CD4-positive, alpha-beta memory T cell (primary cell): ENCODE measurements at regions not wholly inside any gene's neighbourhood (a gene's known extent, or its start where the extent isn't known, plus 50 kb on each side); places are given as distances from the start of the nearest gene placed in this dataset.

Experiments used
- CTCF ChIA-PET: fragments of 350-600 bp; sonication (Branson Sonifier 250); formaldehyde crosslinking; loops from one replicate; lab custom pipeline; 2021; ENCODE audit warnings: inconsistent platforms; ENCODE audit not compliant: partially characterized antibody; lab: Charles Lee
- POLR2A ChIA-PET: fragments of 350-600 bp; sonication (Branson Sonifier 250); formaldehyde crosslinking; loops from one replicate; lab custom pipeline; 2021; ENCODE audit not compliant: partially characterized antibody; lab: Charles Lee
- DNase-seq, 5 donors: peaks; one replicate each; pipeline versions ENCODE4 v3.0.0 to v3.0.0-alpha.2; 2020 to 2022; ENCODE audit warnings: mixed read lengths in 1 of 5
- H3K27ac ChIP-seq: one replicate; pipeline ENCODE4 v1.7.0; 2013; ENCODE audit warnings: low read depth, low read length
- H3K27me3 ChIP-seq: 2 replicates; pipeline ENCODE4 v1.7.0; 2013; ENCODE audit warnings: mild to moderate bottlenecking, low read length, moderate library complexity; ENCODE audit not compliant: insufficient read depth
- H3K36me3 ChIP-seq: 2 replicates; pipeline ENCODE4 v1.7.0; 2013; ENCODE audit warnings: mild to moderate bottlenecking, low read length, moderate library complexity; ENCODE audit not compliant: insufficient read depth
- H3K4me1 ChIP-seq: 2 replicates; pipeline ENCODE4 v1.7.0; 2013; ENCODE audit warnings: mild to moderate bottlenecking, low read length, moderate library complexity; ENCODE audit not compliant: insufficient read depth
- H3K4me3 ChIP-seq, 2 donors: one replicate each; pipeline ENCODE4 v1.7.0; 2013; ENCODE audit warnings: low read length in 2 of 2, mild to moderate bottlenecking in 1 of 2
- H3K9me3 ChIP-seq, 2 donors: one replicate each; pipeline ENCODE4 v1.7.0; 2013; ENCODE audit warnings: low read length in 2 of 2, control low read depth in 1 of 2; ENCODE audit not compliant: control insufficient read depth in 1 of 2
- H3K27ac Mint-ChIP-seq, 7 donors: one replicate each; pipeline ENCODE4 v1.8.0; 2020 to 2021; ENCODE audit warnings: mixed read lengths in 7 of 7, mild to moderate bottlenecking in 6 of 7, inconsistent platforms in 3 of 7, moderate library complexity in 3 of 7
- H3K27me3 Mint-ChIP-seq, 2 donors: one replicate each; pipeline ENCODE4 v1.8.0; 2020 to 2021; ENCODE audit warnings: mixed read lengths in 2 of 2
- H3K36me3 Mint-ChIP-seq, 2 donors: one replicate each; pipeline ENCODE4 v1.8.0; 2020 to 2021; ENCODE audit warnings: mixed read lengths in 2 of 2, inconsistent platforms in 1 of 2, mild to moderate bottlenecking in 1 of 2
- H3K4me1 Mint-ChIP-seq, 4 donors: one replicate each; pipeline ENCODE4 v1.8.0; 2020 to 2021; ENCODE audit warnings: mixed read lengths in 4 of 4, mild to moderate bottlenecking in 1 of 4
- H3K4me3 Mint-ChIP-seq, 8 donors: one replicate each; pipeline ENCODE4 v1.8.0; 2020 to 2021; ENCODE audit warnings: mixed read lengths in 8 of 8, mild to moderate bottlenecking in 7 of 8, moderate library complexity in 6 of 8, inconsistent platforms in 3 of 8
- H3K9me3 Mint-ChIP-seq, 8 donors: one replicate each; pipeline ENCODE4 v1.8.0; 2020 to 2021; ENCODE audit warnings: mixed read lengths in 8 of 8, mild to moderate bottlenecking in 5 of 8, inconsistent platforms in 3 of 8, moderate library complexity in 1 of 8
- intact Hi-C: fragments of 100-400 bp; cut with micrococcal nuclease; formaldehyde crosslinking; loops from one replicate; pipeline ENCODE4 v1.15.1; 2023

- Histone ChIP-seq H3K9me3 (no peaks in the 10 kb centered on the region), H3K27ac (no peak overlapping the region), H3K36me3 (no peaks in the 10 kb centered on the region), H3K4me1 (peaks cover 20% of the 10 kb centered on the region), H3K4me3 (no peak overlapping the region), H3K27me3 (no peaks in the 10 kb centered on the region)
- Mint-ChIP-seq H3K27ac (peak overlapping the region in 1 of 7 donors; percentile 8), H3K4me3 (peak overlapping the region in 2 of 8 donors; percentile 6 to 17), H3K36me3 (peaks cover 0 to 3% of the 10 kb centered on the region in 2 donors), H3K9me3 (peaks cover 0 to 2% (median 0%) of the 10 kb centered on the region in 8 donors), H3K27me3 (no peaks in the 10 kb centered on the region), H3K4me1 (peaks cover 21 to 31% (median 29%) of the 10 kb centered on the region in 4 donors)
- ChIA-PET CTCF (no interaction called here), POLR2A (no interaction called here)
- DNase-seq, result no peak
- intact Hi-C loops, result no loop called here
Measured at GRCh38 chr3:177942911-177943310, 593.3 kb upstream of the KCNMB2 start.

GRCh38 chr3:177944228-177944661, 592.0 kb upstream of the KCNMB2 start:
- H3K36me3 ChIP-seq, result no peaks in the 10 kb centered on the region
- CTCF ChIA-PET, result no interaction called here
- intact Hi-C loops, result no loop called here
- H3K4me3 ChIP-seq, result no peak overlapping the region
- peaks cover 0 to 2% (median 0%) of the 10 kb centered on the region in 8 donors for H3K9me3 Mint-ChIP-seq
- peak in 4 of 5 donors; percentile 29 to 35 (median 30) for DNase-seq
- no peaks in the 10 kb centered on the region for H3K9me3 ChIP-seq
- no peaks in the 10 kb centered on the region for H3K27me3 Mint-ChIP-seq
- H3K4me1 ChIP-seq, result peaks cover 20% of the 10 kb centered on the region
- H3K4me1 Mint-ChIP-seq, result peaks cover 21 to 31% (median 29%) of the 10 kb centered on the region in 4 donors
- H3K27me3 ChIP-seq, result no peaks in the 10 kb centered on the region
- peaks cover 0 to 3% of the 10 kb centered on the region in 2 donors for H3K36me3 Mint-ChIP-seq
- peak overlapping the region in 6 of 7 donors; percentile 38 to 79 (median 66) for H3K27ac Mint-ChIP-seq
- POLR2A ChIA-PET, result no interaction called here
- H3K27ac ChIP-seq, result no peak overlapping the region
- H3K4me3 Mint-ChIP-seq, result peak overlapping the region; percentile 17 to 74 (median 53)

GRCh38 chr3:177946048-177946447, 590.2 kb upstream of the KCNMB2 start:
- Histone ChIP-seq H3K4me1 (peaks cover 20% of the 10 kb centered on the region), H3K36me3 (no peaks in the 10 kb centered on the region), H3K27me3 (no peaks in the 10 kb centered on the region), H3K9me3 (no peaks in the 10 kb centered on the region), H3K27ac (no peak overlapping the region), H3K4me3 (no peak overlapping the region)
- DNase-seq, result no peak
- H3K9me3 Mint-ChIP-seq, result peaks cover 0 to 2% (median 0%) of the 10 kb centered on the region in 8 donors
- no peak overlapping the region for H3K4me3 Mint-ChIP-seq
- intact Hi-C loops, result no loop called here
- peak overlapping the region in 1 of 7 donors; percentile 2 for H3K27ac Mint-ChIP-seq
- ChIA-PET CTCF (no interaction called here), POLR2A (no interaction called here)
- peaks cover 0 to 3% of the 10 kb centered on the region in 2 donors for H3K36me3 Mint-ChIP-seq
- peaks cover 21 to 31% (median 29%) of the 10 kb centered on the region in 4 donors for H3K4me1 Mint-ChIP-seq
- H3K27me3 Mint-ChIP-seq, result no peaks in the 10 kb centered on the region

GRCh38 chr3:177946497-177946896, 589.7 kb upstream of the KCNMB2 start:
- Histone ChIP-seq H3K9me3 (no peaks in the 10 kb centered on the region), H3K36me3 (no peaks in the 10 kb centered on the region), H3K4me3 (no peak overlapping the region), H3K27ac (no peak overlapping the region), H3K4me1 (peaks cover 20% of the 10 kb centered on the region), H3K27me3 (no peaks in the 10 kb centered on the region)
- no peak for DNase-seq
- no peak overlapping the region for H3K27ac Mint-ChIP-seq
- ChIA-PET POLR2A (no interaction called here), CTCF (no interaction called here)
- H3K9me3 Mint-ChIP-seq, result peaks cover 0 to 2% (median 0%) of the 10 kb centered on the region in 8 donors
- peaks cover 21 to 31% (median 29%) of the 10 kb centered on the region in 4 donors for H3K4me1 Mint-ChIP-seq
- H3K4me3 Mint-ChIP-seq, result no peak overlapping the region
- intact Hi-C loops, result no loop called here
- H3K36me3 Mint-ChIP-seq, result peaks cover 0 to 3% of the 10 kb centered on the region in 2 donors
- H3K27me3 Mint-ChIP-seq, result no peaks in the 10 kb centered on the region

GRCh38 chr3:177946936-177947335, 589.3 kb upstream of the KCNMB2 start:
- DNase-seq, result no peak
- Mint-ChIP-seq H3K9me3 (peaks cover 0 to 2% (median 0%) of the 10 kb centered on the region in 8 donors), H3K27me3 (no peaks in the 10 kb centered on the region), H3K4me1 (peaks cover 21 to 31% (median 29%) of the 10 kb centered on the region in 4 donors), H3K4me3 (no peak overlapping the region), H3K27ac (no peak overlapping the region), H3K36me3 (peaks cover 0 to 3% of the 10 kb centered on the region in 2 donors)
- H3K4me3 ChIP-seq, result no peak overlapping the region
- CTCF ChIA-PET, result no interaction called here
- no peaks in the 10 kb centered on the region for H3K36me3 ChIP-seq
- intact Hi-C loops, result no loop called here
- no peaks in the 10 kb centered on the region for H3K27me3 ChIP-seq
- POLR2A ChIA-PET, result no interaction called here
- no peaks in the 10 kb centered on the region for H3K9me3 ChIP-seq
- no peak overlapping the region for H3K27ac ChIP-seq
- H3K4me1 ChIP-seq, result peaks cover 20% of the 10 kb centered on the region

- Mint-ChIP-seq H3K27ac (no peak overlapping the region), H3K4me3 (no peak overlapping the region), H3K9me3 (peaks cover 0 to 2% (median 0%) of the 10 kb centered on the region in 8 donors), H3K36me3 (peaks cover 0 to 3% of the 10 kb centered on the region in 2 donors), H3K27me3 (no peaks in the 10 kb centered on the region), H3K4me1 (peaks cover 21 to 31% (median 28%) of the 10 kb centered on the region in 4 donors)
- intact Hi-C loops, result no loop called here
- H3K36me3 ChIP-seq, result no peaks in the 10 kb centered on the region
- H3K27ac ChIP-seq, result no peak overlapping the region
- H3K9me3 ChIP-seq, result no peaks in the 10 kb centered on the region
- no peaks in the 10 kb centered on the region for H3K27me3 ChIP-seq
- POLR2A ChIA-PET, result no interaction called here
- no peak overlapping the region for H3K4me3 ChIP-seq
- CTCF ChIA-PET, result no interaction called here
- no peak for DNase-seq
- H3K4me1 ChIP-seq, result peaks cover 20% of the 10 kb centered on the region
Measured at GRCh38 chr3:177947901-177948300, 588.3 kb upstream of the KCNMB2 start.

- Histone ChIP-seq H3K27ac (no peak overlapping the region), H3K4me1 (peaks cover 13% of the 10 kb centered on the region), H3K4me3 (no peak overlapping the region), H3K36me3 (no peaks in the 10 kb centered on the region), H3K27me3 (no peaks in the 10 kb centered on the region), H3K9me3 (no peaks in the 10 kb centered on the region)
- CTCF ChIA-PET, result no interaction called here
- peaks cover 0 to 1% (median 0%) of the 10 kb centered on the region in 8 donors for H3K9me3 Mint-ChIP-seq
- H3K4me1 Mint-ChIP-seq, result peaks cover 15 to 23% (median 21%) of the 10 kb centered on the region in 4 donors
- POLR2A ChIA-PET, result no interaction called here
- H3K4me3 Mint-ChIP-seq, result no peak overlapping the region
- no peaks in the 10 kb centered on the region for H3K27me3 Mint-ChIP-seq
- H3K36me3 Mint-ChIP-seq, result peaks cover 0 to 2% of the 10 kb centered on the region in 2 donors
- intact Hi-C loops, result no loop called here
- DNase-seq, result no peak
- no peak overlapping the region for H3K27ac Mint-ChIP-seq
Measured at GRCh38 chr3:177948716-177949425, 587.4 kb upstream of the KCNMB2 start.
